ENCODE measurements at regions not wholly inside any gene's neighbourhood (a gene's known extent, or its start where the extent isn't known, plus 50 kb on each side); places are given as distances from the start of the nearest gene placed in this dataset.
"Not testable (repeated sequence)": the region's sequence is repeated elsewhere in the genome, so short reads cannot be mapped to it uniquely, and the experiment has no call there.

DNA sequence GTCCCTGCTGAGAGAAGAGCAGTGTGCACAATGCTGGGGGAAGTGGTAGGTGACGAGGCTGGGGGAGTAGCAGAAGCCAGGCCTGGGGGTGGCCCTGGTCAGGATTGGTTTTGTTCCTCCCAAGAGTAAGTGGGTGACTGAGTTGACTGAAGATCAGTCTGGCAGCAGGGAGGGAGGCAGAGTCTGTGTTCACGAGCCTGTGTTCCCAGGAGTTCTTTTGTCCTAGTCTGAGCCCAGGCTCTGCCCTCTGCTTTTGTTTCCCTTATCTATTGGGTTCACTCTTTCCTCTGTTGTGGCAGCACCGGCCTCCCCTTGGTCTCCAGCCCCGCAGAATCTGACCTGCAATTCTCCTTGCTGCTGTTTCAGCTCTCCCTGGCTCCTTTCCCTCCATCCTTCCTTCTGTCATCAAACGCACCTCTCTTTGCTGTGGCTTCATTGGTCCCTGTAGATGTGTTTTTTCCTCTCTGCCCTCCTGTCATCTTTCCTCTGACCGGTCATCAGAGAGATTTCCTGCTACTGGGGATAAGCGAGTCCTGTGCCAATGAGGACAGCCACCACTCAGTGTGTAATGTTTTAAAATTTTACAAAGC, 607.4 kb downstream of the KIF4B start:
- DNase-seq (ENCODE audit: low read depth), result no peak

DNA sequence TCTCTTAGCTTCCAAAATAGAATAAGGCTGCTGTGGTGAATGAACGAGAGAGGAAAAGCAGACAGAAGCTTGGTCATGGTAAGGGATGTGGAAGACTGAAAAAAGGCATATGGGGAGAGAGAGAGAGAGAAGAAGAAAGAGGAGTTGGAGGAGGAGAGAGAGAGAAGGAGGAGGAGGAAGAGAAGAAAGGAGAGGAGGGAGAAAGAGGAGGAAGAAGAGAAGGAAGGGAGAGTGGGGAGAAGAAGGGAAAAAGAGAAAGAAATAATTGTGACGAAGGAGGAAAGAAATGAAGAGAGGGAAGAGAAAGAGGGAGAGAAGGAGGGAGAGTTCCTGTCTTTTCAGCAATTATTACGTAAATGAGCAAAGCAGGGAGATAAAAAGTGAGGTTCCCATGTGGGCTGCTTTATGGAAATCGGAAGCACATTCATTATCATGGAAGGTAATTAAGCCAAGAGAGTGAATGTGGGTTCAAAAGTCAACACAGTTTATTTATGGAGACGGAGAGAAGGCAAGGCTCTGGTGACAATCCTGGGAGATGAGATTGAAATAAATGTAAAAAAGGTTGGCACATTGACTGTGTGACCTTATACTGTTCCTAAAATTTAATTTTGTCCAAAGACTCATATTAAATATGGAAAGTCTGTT, 611.2 kb downstream of the KIF4B start:
- no peak for DNase-seq (ENCODE audit: low read depth)

DNA sequence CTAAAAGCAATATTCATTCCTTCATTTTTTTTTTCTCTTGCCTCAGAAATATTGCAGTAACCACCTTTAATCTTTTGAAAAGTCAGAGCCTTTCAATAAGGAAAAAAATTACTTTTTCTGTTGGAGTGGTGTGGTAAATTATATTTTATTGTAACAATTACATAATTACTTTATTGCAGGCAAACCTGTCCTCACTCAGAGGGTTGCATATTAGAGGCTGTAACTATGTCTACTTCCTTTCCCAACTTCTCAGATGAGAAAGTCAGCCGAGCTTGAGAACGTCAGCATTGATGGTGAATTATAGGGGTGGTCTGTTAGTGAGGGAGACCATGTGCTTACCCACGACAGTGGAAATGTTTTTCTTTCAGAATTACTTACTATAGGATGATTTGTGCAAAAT, 611.8 kb downstream of the KIF4B start:
- DNase-seq (ENCODE audit: low read depth), result no peak

- no peak for DNase-seq (ENCODE audit: low read depth)
Observed at GRCh38 chr5:155625897-155626543, 612.5 kb downstream of the KIF4B start.

DNA sequence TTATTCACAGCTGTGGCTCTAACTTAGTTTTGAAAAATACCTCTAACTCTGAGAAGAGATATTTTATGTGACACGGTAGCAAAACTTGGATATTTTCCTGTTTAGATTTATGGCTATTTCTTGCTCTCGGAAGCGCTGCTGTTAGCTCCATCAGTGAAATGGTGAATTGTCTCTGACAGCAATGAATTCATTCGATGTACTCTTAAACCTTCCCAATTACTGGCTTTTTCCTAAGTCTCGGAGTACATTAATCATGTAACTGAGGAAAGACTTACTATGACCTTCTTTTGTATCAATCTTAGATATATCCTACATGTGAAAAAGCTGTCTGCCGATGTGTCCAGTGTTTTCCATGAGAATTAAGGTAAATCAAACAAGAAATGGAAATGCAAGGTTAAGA, 613.0 kb downstream of the KIF4B start:
- DNase-seq (ENCODE audit: low read depth), result no peak

DNA sequence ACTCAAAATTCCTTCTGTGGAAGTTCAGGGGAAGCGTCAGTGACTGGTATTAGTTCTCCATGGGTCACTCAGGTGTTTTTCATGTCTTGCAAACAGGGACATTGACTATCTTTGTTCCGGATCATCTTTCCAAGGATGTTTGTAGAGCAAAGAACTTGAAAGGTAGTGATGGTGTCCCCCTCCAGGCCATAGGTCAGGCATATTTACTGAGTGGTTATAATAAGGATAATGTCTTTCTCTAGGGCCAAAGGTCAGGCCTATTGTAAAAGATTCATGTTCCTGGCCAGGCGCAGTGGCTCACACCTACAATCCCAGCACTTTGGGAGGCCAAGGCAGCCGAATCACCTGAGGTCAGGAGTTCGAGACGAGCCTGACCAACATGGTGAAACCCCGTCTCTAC, 614.8 kb downstream of the KIF4B start:
- DNase-seq (ENCODE audit: low read depth), result no peak

DNA sequence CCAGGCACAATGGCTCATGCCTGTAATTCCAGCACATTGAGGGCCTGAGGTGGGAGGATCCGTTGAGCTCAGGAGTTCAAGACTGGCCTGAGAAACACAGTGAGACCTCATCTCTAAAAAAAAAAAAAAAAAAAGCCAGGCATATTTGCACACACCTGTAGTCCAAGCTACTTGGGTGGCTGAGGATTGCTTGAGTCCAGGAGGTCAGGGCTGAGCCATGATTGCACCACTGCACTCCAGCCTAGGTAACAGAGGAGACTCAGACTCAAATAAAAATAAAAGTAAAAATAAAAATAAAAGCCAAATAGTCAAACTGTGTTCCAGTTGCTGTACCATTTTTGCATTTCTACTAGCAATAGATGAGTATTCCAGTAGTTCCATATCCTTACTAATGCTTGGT, 616.0 kb downstream of the KIF4B start:
- no peak for DNase-seq (ENCODE audit: low read depth)

DNA sequence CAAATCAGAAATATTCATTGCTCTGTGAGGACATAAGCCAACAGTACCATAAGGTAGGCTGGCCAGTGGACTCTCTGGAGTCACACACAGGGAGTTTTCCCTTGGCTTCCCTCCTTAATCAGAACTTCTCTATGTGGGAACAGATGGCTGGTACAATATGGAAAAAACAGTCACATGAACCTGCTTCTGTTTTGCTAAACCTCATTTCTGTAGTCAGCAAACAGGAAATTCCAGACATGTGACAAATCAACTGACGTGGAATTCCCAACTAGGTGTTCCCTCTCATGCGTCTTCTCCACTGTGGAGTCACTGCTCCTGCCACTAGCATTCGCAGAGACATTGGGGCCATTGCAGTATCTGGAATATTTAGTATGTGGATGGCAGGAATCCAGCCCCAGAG, 617.6 kb downstream of the KIF4B start:
- DNase-seq (ENCODE audit: low read depth), result no peak

GRCh38 chr5:155633338-155633957, 619.9 kb downstream of the KIF4B start:
- no peak for DNase-seq (ENCODE audit: low read depth)

- no peak for DNase-seq (ENCODE audit: low read depth)
Observed at GRCh38 chr5:155649666-155650065, 636.1 kb downstream of the KIF4B start.

DNA sequence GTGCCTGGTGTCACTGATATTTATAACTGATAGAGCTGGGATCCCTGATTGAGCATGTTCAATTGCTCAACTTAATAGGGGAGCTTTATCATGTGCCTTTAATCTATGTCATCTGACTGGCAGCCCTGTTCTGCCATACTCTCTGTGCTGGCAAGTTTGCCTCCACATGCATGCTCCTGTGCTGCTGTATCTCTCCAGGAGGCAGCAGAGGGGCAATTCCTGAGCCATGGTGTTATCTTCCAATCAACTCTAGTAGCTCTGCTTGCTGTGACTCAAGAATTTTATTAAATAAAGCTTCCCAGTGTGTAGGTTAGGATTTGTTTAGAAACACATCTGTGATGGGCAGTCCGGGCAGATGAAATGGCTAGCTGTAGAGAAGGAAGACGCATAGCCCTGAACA, 642.0 kb downstream of the KIF4B start:
- no peak for DNase-seq (ENCODE audit: low read depth)

DNA sequence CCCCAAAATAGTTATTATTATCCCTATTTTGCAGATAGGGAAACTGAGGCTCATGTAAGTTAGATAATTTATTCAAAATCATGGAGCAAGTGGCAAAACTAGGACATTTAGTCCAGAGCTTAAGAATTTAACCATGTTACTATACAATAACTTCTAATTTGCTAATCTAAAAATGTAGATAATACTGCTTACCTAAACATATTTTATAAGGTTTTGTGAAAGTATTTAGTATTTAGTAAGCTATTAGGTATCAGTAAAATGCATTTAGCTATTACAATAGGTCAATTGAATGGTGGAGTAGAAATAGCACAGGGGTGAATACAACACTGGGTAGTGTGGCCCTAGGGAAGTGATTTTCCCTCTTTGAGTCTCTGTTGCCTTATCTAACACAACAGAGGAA, 648.3 kb downstream of the KIF4B start:
- no peak for DNase-seq (ENCODE audit: low read depth)

GRCh38 chr5:155665361-155665760, 651.8 kb downstream of the KIF4B start:
- no peak for DNase-seq (ENCODE audit: low read depth)

GRCh38 chr5:155672001-155672400, 655.0 kb upstream of the SGCD start:
- DNase-seq (ENCODE audit: low read depth), result not testable (repeated sequence)

- DNase-seq (ENCODE audit: low read depth), result no peak
Observed at GRCh38 chr5:155676967-155677366, 650.0 kb upstream of the SGCD start.

- DNase-seq (ENCODE audit: low read depth), result no peak
Observed at GRCh38 chr5:155678371-155678770, 648.6 kb upstream of the SGCD start.

- DNase-seq (ENCODE audit: low read depth), result no peak
Observed at GRCh38 chr5:155679530-155679929, 647.4 kb upstream of the SGCD start.

DNA sequence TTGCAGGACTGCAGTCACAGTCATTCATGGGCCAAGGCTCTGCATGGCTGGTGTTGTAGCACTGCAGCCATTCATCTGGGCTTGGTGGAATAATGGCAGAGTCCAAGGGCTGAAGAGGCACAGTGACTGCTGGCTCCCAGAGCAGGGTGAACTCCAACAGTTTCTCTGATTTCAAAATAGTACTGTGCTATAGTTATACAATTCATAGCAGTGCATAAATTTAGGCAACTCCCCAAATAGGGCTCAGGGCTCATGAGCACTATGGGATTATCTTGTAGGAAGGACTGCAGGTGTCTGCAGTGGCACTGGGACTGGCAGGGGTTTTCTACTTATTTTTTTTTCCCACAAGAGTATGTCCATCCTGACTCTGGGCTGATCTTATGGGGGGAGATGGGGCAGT, 642.5 kb upstream of the SGCD start:
- DNase-seq (ENCODE audit: low read depth), result no peak

DNA sequence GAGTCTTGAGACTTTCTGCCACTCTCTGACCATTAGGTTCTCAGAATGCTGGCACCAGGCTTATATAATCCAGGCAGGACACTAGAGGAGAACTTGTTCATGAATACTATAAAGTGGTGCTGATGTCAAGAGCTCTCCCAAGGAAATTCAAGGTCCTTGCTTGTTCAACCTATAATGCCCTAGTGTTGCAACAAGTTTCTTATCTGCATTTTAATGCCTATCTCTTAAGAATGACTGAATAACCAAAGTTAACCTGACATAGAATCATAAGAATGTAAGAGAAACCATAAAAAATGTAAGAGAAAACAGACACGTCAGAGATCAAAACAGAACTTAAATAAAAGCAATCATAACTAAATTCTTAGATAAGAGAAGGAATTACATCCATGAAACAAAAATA, 640.8 kb upstream of the SGCD start:
- DNase-seq (ENCODE audit: low read depth), result no peak

- DNase-seq (ENCODE audit: low read depth), result no peak
Observed at GRCh38 chr5:155689406-155689805, 637.6 kb upstream of the SGCD start.

DNA sequence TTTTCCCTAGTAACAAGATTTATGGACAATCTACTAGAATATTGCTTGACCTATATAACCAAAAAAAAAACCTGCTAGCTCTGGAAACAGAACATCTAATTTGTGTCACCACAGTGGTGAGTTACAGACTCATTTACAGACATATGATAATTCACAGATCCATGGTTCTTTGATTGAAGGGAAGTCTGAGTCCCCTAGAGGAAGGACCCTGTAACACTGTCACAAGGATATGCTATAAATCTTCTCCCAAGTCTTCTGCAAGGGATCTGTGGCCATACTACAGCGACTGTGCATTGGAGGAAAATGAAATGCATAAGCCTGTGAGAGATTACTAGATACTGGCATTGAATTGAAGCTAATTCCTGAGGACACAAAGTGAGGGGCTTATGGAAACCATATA, 630.6 kb upstream of the SGCD start:
- DNase-seq (ENCODE audit: low read depth), result no peak

- DNase-seq (ENCODE audit: low read depth), result no peak
Observed at GRCh38 chr5:155697236-155697635, 629.7 kb upstream of the SGCD start.

DNA sequence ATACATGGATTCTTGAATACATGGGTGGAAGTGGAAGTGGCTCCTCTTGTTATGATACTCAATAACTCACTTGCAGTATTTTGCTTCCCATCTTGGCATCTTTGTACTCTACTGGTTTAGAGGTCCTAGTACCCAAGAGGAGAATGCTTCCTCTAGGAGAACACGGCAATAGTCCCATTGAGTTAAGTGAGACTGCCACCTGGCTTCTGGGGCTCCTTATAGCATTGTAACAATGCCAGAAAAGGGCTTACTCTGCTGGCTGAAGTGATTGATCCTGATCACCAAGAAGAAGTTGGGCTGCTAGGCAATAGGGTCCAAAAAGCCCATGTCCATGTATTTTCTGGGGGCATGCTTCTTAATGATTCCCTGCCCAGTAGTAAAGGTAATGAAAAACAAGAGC, 627.6 kb upstream of the SGCD start:
- no peak for DNase-seq (ENCODE audit: low read depth)
